Skeletal muscle satellite cell (primary cell): ENCODE measurements at regions not wholly inside any gene's neighbourhood (a gene's known extent, or its start where the extent isn't known, plus 50 kb on each side); places are given as distances from the start of the nearest gene placed in this dataset.

Experiments
- H3K27me3 ChIP-seq: 2 replicates; pipeline ENCODE4 v1.7.0; 2013; ENCODE audit warnings: low read length; ENCODE audit not compliant: control insufficient read depth, insufficient read depth
- H3K36me3 ChIP-seq: 2 replicates; pipeline ENCODE4 v1.7.0; 2013; ENCODE audit warnings: mild to moderate bottlenecking, control low read depth, low read length; ENCODE audit not compliant: insufficient read depth
- H3K4me1 ChIP-seq: 2 replicates; pipeline ENCODE4 v1.7.0; 2013; ENCODE audit warnings: low read length; ENCODE audit not compliant: control insufficient read depth, insufficient read depth
- H3K4me2 ChIP-seq: 2 replicates; pipeline ENCODE4 v1.7.0; 2013; ENCODE audit warnings: mild to moderate bottlenecking, low read length
- H3K4me3 ChIP-seq: 2 replicates; pipeline ENCODE4 v1.7.0; 2013; ENCODE audit warnings: low read length
- H3K9ac ChIP-seq: 2 replicates; pipeline ENCODE4 v1.7.0; 2013; ENCODE audit warnings: mild to moderate bottlenecking, low read depth, low read length, moderate library complexity
- H3K9me3 ChIP-seq: replicated peaks from 2 replicates; pipeline ENCODE4 v1.7.0; 2013; ENCODE audit warnings: mild to moderate bottlenecking, control low read depth, low read length

DNA sequence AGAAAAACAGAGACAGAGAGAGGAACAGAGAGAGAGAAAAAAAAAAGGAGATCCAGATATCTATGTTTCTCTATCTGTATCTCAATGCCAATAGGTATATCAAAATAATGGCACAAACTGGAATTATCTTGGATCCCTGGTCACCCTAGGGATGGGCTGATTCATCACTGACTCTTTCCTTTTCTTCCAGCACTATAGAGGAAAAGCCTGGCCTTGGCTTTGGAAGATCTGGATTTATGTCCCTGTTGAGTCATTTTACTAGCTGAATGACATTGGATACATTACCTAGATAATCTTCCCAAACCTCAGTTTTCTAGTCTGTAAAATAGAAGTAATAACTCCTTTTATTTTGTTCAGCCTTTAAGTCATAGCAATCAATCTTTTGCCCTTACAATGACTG is 152.8 kb upstream of the GDF10 start:
- H3K36me3 ChIP-seq = no peaks in the 10 kb centered on the region
- H3K4me1 ChIP-seq = no peaks in the 10 kb centered on the region
- no peak overlapping the region for H3K9ac ChIP-seq
- H3K4me2 ChIP-seq = no peak overlapping the region
- H3K9me3 ChIP-seq = no peaks in the 10 kb centered on the region
- H3K4me3 ChIP-seq = no peak overlapping the region
- H3K27me3 ChIP-seq = no peaks in the 10 kb centered on the region

DNA sequence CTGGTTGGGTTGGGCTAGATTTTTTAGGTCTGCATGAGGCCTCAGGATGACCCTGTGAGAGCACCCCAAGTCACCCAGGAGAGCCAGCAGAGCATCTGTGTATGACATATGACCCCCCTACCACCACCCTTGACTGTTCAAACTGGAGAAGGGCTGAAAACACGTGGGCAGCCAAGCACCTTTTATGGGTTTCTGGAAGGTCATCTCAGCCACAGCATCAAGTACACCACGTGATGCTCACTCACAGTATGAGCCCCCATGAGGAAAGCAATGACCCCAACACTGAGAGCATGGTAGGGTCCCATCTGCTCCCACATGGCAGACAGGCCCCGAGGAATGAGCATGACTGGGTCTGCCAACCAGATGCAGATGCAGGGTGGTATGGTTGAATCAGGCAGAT is 149.4 kb upstream of the GDF10 start:
- Histone ChIP-seq H3K9ac (no peak overlapping the region), H3K4me2 (no peak overlapping the region), H3K4me3 (no peak overlapping the region), H3K36me3 (no peaks in the 10 kb centered on the region), H3K4me1 (no peaks in the 10 kb centered on the region), H3K9me3 (no peaks in the 10 kb centered on the region), H3K27me3 (no peaks in the 10 kb centered on the region)

- Histone ChIP-seq H3K4me1 (no peaks in the 10 kb centered on the region), H3K9me3 (no peaks in the 10 kb centered on the region), H3K27me3 (no peaks in the 10 kb centered on the region), H3K36me3 (no peaks in the 10 kb centered on the region), H3K4me2 (no peak overlapping the region), H3K9ac (no peak overlapping the region), H3K4me3 (no peak overlapping the region)
These were observed 148.1 kb upstream of the GDF10 start for GRCh38 chr10:47151920-47152319.

GRCh38 chr10:47152861-47153349 is 147.1 kb upstream of the GDF10 start:
- no peak overlapping the region for H3K4me2 ChIP-seq
- H3K4me1 ChIP-seq = no peaks in the 10 kb centered on the region
- H3K9ac ChIP-seq = no peak overlapping the region
- H3K4me3 ChIP-seq = no peak overlapping the region
- H3K9me3 ChIP-seq = no peaks in the 10 kb centered on the region
- H3K27me3 ChIP-seq = no peaks in the 10 kb centered on the region
- H3K36me3 ChIP-seq = no peaks in the 10 kb centered on the region

DNA sequence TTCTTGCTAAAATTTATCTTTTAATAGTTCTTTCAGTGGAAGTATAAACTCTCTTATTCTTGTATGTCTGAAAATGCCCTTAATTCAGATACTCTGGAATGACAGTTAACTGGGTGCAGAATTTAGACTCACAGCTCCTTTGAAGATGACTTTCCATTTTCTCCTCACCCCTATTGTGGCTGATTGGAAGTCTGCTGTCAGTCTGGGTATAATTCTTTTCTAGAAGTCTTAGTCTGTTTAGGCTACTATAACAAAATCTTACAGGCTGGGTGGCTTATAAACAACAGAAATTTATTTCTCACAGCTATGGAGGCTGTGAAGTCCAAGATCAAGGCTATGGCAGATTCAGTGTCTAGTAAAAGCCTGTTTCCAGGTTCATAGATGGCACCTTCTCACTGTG is 145.2 kb upstream of the GDF10 start:
- Histone ChIP-seq H3K9me3 (no peaks in the 10 kb centered on the region), H3K4me1 (no peaks in the 10 kb centered on the region), H3K4me2 (no peak overlapping the region), H3K36me3 (no peaks in the 10 kb centered on the region), H3K27me3 (no peaks in the 10 kb centered on the region), H3K9ac (no peak overlapping the region), H3K4me3 (no peak overlapping the region)

DNA sequence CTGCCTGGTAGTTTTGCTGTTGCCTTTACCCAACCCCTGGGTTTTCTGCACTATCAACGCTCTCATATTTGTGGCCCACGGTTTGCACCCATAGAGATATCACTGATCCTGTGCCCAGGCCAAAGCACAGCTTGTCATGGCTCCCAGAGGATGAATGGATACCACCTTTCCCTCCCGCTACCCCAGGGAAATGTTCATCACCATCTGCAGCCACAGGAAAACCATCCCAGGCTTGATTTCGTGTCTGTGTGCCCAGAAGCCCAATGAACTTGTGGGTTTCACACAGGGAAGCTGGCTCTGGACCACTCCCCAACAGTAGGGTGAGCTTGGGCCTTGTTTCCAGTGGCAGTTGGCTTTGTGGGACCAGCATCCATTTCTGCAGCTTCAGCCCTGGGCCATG is 143.1 kb upstream of the GDF10 start:
- Histone ChIP-seq H3K27me3 (no peaks in the 10 kb centered on the region), H3K9ac (no peak overlapping the region), H3K36me3 (no peaks in the 10 kb centered on the region), H3K4me3 (no peak overlapping the region), H3K9me3 (no peaks in the 10 kb centered on the region), H3K4me2 (no peak overlapping the region), H3K4me1 (no peaks in the 10 kb centered on the region)

DNA sequence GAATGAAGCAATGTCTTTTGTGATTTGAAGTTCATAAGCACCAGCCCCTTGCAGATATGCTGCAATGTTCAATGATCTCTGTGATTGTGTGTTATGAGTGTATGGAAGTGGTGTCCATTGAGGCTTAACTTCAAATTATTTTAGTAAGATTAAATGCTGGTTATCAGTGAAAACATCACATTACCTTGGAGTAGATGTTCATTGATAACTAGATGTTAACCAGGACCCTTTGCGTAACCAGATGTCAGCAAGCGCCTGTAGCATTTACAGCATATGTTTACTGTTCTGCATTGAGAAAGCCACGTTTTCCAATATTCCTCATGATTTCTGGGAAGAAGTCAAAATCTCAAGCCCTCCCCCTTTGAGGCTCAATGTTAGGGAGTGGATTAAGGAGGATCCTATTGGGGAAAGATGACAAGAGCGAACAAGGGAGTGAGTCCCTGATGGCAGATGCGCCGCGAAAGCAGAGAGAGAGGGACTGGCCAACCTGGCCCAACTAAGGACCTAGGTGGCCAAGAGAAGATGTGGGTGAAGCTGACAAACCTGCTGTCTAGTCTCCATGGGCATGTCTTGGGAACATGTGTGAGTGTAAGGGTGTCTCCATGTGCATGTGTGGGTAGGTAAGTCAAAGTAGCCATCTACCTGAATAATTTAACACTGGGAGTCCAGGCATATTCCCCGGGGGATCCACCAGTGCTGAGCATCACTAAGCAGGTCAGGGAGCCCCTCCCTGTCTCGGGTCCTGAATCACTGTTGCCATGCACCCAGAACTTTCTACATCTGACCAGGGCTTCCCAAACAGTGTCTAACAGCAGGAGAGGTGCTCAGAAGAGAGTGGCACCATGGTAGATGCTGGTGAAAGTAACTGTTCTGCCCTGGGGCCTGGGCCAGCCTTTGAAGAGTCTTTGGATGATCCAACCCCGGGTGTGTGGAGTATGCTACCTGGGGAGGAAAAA is 141.6 kb upstream of the GDF10 start:
- no peak overlapping the region for H3K4me2 ChIP-seq
- H3K36me3 ChIP-seq = no peaks in the 10 kb centered on the region
- no peak overlapping the region for H3K4me3 ChIP-seq
- H3K27me3 ChIP-seq = no peaks in the 10 kb centered on the region
- no peaks in the 10 kb centered on the region for H3K4me1 ChIP-seq
- H3K9me3 ChIP-seq = no peaks in the 10 kb centered on the region
- no peak overlapping the region for H3K9ac ChIP-seq

GRCh38 chr10:47159361-47160260 is 140.4 kb upstream of the GDF10 start:
- Histone ChIP-seq H3K36me3 (no peaks in the 10 kb centered on the region), H3K4me3 (no peak overlapping the region), H3K4me1 (no peaks in the 10 kb centered on the region), H3K9ac (no peak overlapping the region), H3K4me2 (no peak overlapping the region), H3K9me3 (no peaks in the 10 kb centered on the region), H3K27me3 (no peaks in the 10 kb centered on the region)

DNA sequence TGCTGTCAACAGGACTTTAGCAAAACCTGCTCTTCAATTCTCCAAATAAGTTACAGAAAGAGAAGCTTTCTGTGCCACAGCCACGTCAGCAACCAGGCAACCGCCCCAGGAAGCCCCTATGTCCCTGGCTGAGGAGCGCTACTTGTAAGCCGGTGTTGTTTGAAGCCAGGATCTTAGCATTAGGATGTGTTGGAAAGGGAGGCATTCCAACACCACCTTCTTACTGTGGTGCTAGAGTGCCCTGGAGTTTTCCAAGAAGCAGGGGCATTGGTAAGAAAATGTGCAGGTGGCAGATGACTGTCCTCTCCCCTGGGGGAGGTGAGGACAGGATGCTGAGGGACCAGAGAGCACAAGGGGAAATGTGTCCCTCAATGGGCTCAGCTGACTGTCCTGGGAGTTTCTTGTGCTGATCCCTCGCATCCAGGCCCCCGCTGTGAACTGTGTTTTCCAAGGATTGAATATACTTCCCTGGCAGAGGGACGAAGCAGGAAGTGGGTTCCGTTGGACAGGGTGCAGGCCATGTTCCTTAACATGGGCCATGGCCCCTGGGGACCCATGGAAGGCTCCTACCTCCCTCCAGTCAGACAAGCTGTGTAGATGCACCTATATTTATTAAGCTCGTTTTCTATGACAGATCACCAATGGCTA is 139.6 kb upstream of the GDF10 start:
- Histone ChIP-seq H3K27me3 (no peaks in the 10 kb centered on the region), H3K4me3 (no peak overlapping the region), H3K4me1 (no peaks in the 10 kb centered on the region), H3K9me3 (no peaks in the 10 kb centered on the region), H3K9ac (no peak overlapping the region), H3K36me3 (no peaks in the 10 kb centered on the region), H3K4me2 (no peak overlapping the region)

DNA sequence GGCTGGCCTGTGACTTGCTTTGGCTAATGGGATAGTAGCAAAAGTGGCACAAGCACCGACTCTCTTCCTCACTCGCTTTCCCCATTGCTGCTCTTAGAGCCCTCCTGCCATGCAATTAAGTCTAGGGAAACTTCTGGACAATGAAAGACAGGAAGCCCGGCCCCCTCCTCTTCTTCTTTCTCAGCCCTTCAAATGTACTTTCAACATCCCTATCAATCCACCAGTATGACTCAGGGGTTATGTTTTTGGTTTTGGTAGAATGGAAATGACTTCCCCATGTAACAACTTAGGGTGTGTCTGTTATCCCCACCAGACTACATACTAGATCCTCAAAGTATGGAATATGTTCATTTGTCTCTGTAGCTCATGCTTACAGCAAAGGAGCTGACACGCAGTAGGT is 139.0 kb upstream of the GDF10 start:
- Histone ChIP-seq H3K4me2 (no peak overlapping the region), H3K36me3 (no peaks in the 10 kb centered on the region), H3K4me3 (no peak overlapping the region), H3K9me3 (no peaks in the 10 kb centered on the region), H3K27me3 (no peaks in the 10 kb centered on the region), H3K4me1 (no peaks in the 10 kb centered on the region), H3K9ac (no peak overlapping the region)

DNA sequence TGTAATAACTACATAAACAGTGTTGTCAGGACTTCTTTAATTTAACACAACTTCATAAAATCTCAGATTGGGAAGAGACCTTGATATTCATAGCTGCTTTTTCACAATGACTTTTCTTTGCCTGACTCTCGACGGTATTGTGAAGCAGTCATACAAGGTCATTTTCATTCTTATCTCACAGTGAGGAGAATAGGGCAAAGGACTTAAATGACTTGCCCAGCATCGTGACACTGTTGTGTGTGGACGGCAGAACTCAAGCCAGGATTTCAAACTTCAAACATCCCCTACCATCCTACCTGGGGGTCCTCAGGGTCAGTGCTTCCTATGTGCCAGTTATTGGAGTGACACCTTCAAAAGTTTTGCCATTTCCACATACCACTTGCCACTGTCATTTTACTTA is 138.5 kb upstream of the GDF10 start:
- H3K9ac ChIP-seq = no peak overlapping the region
- H3K4me2 ChIP-seq = no peak overlapping the region
- H3K9me3 ChIP-seq = no peaks in the 10 kb centered on the region
- H3K4me1 ChIP-seq = no peaks in the 10 kb centered on the region
- no peaks in the 10 kb centered on the region for H3K36me3 ChIP-seq
- no peaks in the 10 kb centered on the region for H3K27me3 ChIP-seq
- H3K4me3 ChIP-seq = no peak overlapping the region
